ENCODE measurements at regions not wholly inside any gene's neighbourhood (a gene's known extent, or its start where the extent isn't known, plus 50 kb on each side); places are given as distances from the start of the nearest gene placed in this dataset.

DNA sequence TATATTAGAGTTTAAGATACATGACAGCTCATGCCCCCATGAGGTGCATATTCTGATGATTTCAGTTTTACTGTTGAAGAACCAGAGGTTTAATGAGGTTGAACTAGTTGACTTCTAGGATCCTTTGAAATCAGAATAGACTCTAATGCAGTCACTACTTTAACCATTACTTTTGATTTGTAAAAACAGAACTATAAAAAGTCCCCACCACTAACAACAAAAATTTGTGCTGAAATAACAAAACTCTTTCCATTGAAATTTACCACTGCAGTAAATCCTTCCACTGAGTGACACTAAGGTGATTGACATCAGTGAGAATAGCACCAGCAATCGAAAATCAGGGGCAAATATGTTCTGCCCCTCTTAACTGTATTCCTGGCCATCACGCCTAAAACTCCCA, 214.1 kb downstream of the SHQ1 start:
- DNase-seq (ENCODE audit: low read depth, low spot score) (no peak), ATAC-seq (no peak)
- no TSS peak for BruUV-seq (replicated peaks)
- H3K27me3 ChIP-seq (ENCODE audit: control insufficient read depth, insufficient read depth, low read length), result no peaks in the 10 kb centered on the region
- H3K4me3 ChIP-seq (ENCODE audit: low read depth in 2 of 2, low read length in 2 of 2), result no peak overlapping the region
- H3K9me3 ChIP-seq (ENCODE audit: control insufficient read depth, insufficient read depth, low read depth, low read length), result no peaks in the 10 kb centered on the region
- no peaks in the 10 kb centered on the region for H3K36me3 ChIP-seq (ENCODE audit: control insufficient read depth, insufficient read depth, low read length)
- TF ChIP-seq TCF7L2 (IDR thresholded peaks at IDR 0.05; ENCODE audit: low read depth, low read length) (no peak), SIN3A (IDR thresholded peaks at IDR 0.05; ENCODE audit: borderline replicate concordance, insufficient read depth, low read depth, low read length) (no peak), POLR2AphosphoS5 (IDR thresholded peaks at IDR 0.05; ENCODE audit: low read depth, low read length) (no peak), CTCF (IDR thresholded peaks at IDR 0.05) (no peak), REST (IDR thresholded peaks at IDR 0.05; ENCODE audit: insufficient read depth in 1 of 2, low read depth in 2 of 2, low read length in 1 of 2) (no peak)
- POLR2A ChIA-PET, result no interaction called here
- CTCF ChIA-PET, result no interaction called here
- no peaks in the 10 kb centered on the region for H3K4me1 ChIP-seq (ENCODE audit: control insufficient read depth, insufficient read depth, low read length)
- intact Hi-C loops (cut with micrococcal nuclease; ENCODE audit: unreplicated experiment), result no loop called here
- H3K27ac ChIP-seq (ENCODE audit: low read length), result no peak overlapping the region
- in situ Hi-C loops (cut with HindIII; ENCODE audit: low pct_unique_long_range_greater_than_20kb, low sequenced_read_pairs), result no loop called here

GRCh38 chr3:72633534-72633933, 214.7 kb downstream of the SHQ1 start:
- Histone ChIP-seq H3K36me3 (ENCODE audit: control insufficient read depth, insufficient read depth, low read length) (no peaks in the 10 kb centered on the region), H3K4me1 (ENCODE audit: control insufficient read depth, insufficient read depth, low read length) (no peaks in the 10 kb centered on the region), H3K4me3 (ENCODE audit: low read depth in 2 of 2, low read length in 2 of 2) (no peak overlapping the region), H3K27me3 (ENCODE audit: control insufficient read depth, insufficient read depth, low read length) (no peaks in the 10 kb centered on the region), H3K27ac (ENCODE audit: low read length) (no peak overlapping the region), H3K9me3 (ENCODE audit: control insufficient read depth, insufficient read depth, low read depth, low read length) (no peaks in the 10 kb centered on the region)
- POLR2A ChIA-PET, result no interaction called here
- CTCF ChIA-PET, result no interaction called here
- DNase-seq (ENCODE audit: low read depth, low spot score), result no peak
- in situ Hi-C loops (cut with HindIII; ENCODE audit: low pct_unique_long_range_greater_than_20kb, low sequenced_read_pairs), result no loop called here
- no peak for ATAC-seq
- intact Hi-C loops (cut with micrococcal nuclease; ENCODE audit: unreplicated experiment), result no loop called here
- TF ChIP-seq CTCF (IDR thresholded peaks at IDR 0.05) (no peak), REST (IDR thresholded peaks at IDR 0.05; ENCODE audit: insufficient read depth in 1 of 2, low read depth in 2 of 2, low read length in 1 of 2) (no peak), POLR2AphosphoS5 (IDR thresholded peaks at IDR 0.05; ENCODE audit: low read depth, low read length) (no peak), SIN3A (IDR thresholded peaks at IDR 0.05; ENCODE audit: borderline replicate concordance, insufficient read depth, low read depth, low read length) (no peak), TCF7L2 (IDR thresholded peaks at IDR 0.05; ENCODE audit: low read depth, low read length) (no peak)
- BruUV-seq (replicated peaks), result no TSS peak
